ENCODE measurements at regions not wholly inside any gene's neighbourhood (a gene's known extent, or its start where the extent isn't known, plus 50 kb on each side); places are given as distances from the start of the nearest gene placed in this dataset.

DNA sequence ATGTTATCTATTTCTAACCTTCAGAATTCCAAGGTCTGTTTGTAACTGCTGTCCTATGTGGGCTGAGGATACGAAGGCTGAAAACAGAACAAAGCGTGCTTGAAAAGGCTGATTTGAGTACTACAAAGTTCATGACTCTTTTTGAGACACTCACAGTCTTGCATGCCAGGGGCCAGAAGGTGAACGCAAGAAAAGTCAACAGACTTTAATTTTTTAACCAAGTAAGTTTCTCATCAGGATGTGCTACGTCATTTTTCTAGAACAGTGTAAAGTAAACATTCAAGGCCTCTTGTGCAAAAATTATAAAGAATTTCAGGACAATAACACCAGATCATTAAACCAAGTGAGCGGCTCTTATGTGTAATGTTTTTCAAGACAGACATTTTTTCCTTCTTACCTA lies 163.5 kb downstream of the COG6 start:
- TF ChIP-seq YY1 (IDR thresholded peaks at IDR 0.05; ENCODE audit: low read depth, low read length) (no peak), EP300 (IDR thresholded peaks at IDR 0.05; ENCODE audit: borderline replicate concordance in 1 of 2, control insufficient read depth in 1 of 2, low read depth in 2 of 2, low read length in 2 of 2) (no peak), ATF2 (IDR thresholded peaks at IDR 0.05; ENCODE audit: low read length) (no peak), SPI1 (IDR thresholded peaks at IDR 0.05; ENCODE audit: borderline replicate concordance, insufficient read depth, low read depth, low read length) (no peak), POLR2AphosphoS5 (IDR thresholded peaks at IDR 0.05; ENCODE audit: low read length) (no peak), CEBPB (IDR thresholded peaks at IDR 0.05; ENCODE audit: borderline replicate concordance in 1 of 2, low read depth in 2 of 2, low read length in 2 of 2) (no peak), SP1 (IDR thresholded peaks at IDR 0.05; ENCODE audit: low read depth, low read length) (no peak), USF2 (IDR thresholded peaks at IDR 0.05; ENCODE audit: borderline replicate concordance, low read depth, low read length) (no peak), RAD21 (IDR thresholded peaks at IDR 0.05; ENCODE audit: insufficient read depth, low read depth, low read length) (no peak), E2F4 (IDR thresholded peaks at IDR 0.05; ENCODE audit: low read depth, low read length) (no peak)
- TF ChIP-seq, protein P1, sequence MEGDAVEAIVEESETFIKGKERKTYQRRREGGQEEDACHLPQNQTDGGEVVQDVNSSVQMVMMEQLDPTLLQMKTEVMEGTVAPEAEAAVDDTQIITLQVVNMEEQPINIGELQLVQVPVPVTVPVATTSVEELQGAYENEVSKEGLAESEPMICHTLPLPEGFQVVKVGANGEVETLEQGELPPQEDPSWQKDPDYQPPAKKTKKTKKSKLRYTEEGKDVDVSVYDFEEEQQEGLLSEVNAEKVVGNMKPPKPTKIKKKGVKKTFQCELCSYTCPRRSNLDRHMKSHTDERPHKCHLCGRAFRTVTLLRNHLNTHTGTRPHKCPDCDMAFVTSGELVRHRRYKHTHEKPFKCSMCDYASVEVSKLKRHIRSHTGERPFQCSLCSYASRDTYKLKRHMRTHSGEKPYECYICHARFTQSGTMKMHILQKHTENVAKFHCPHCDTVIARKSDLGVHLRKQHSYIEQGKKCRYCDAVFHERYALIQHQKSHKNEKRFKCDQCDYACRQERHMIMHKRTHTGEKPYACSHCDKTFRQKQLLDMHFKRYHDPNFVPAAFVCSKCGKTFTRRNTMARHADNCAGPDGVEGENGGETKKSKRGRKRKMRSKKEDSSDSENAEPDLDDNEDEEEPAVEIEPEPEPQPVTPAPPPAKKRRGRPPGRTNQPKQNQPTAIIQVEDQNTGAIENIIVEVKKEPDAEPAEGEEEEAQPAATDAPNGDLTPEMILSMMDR (IDR thresholded peaks at IDR 0.05 in 2 of 3, conservative IDR thresholded peaks at IDR 0.05 in 1 of 3; ENCODE audit: control insufficient read depth in 2 of 3, extremely low read depth in 1 of 3, insufficient read depth in 1 of 3, low read depth in 3 of 3, low read length in 3 of 3): no peak
